ENCODE measurements at regions not wholly inside any gene's neighbourhood (a gene's known extent, or its start where the extent isn't known, plus 50 kb on each side); places are given as distances from the start of the nearest gene placed in this dataset.

DNA sequence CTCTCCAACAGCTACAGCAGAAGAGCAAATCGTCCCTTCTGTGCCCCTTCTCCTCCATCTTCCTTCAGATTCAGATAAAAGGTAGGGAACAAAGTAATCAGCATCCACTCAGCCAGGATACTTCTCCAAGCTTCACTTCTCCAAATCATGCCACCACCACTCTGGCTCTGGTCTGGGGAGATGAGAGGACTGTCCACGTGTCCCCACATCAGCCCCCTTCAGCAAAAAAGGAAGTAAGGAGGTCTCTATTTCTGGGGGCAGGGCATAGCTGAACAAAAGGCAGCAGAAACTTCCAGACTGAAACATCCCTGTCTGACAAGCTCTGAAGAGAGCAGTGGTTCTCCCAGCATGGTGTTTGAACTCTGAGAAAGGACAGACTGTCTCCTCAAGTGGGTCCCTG lies 116.9 kb downstream of the C5orf15 start:
- no peak for FAIRE-seq
- Histone ChIP-seq H3K27ac (ENCODE audit: control insufficient read depth, insufficient read depth, low read length) (no peak overlapping the region), H3K4me3 (ENCODE audit: control insufficient read depth in 2 of 3, extremely low read depth in 1 of 3, insufficient read depth in 2 of 3, low read depth in 1 of 3, low read length in 3 of 3) (no peak overlapping the region), H3K9me1 (ENCODE audit: control insufficient read depth, extremely low read depth, insufficient read depth, low read length) (no peaks in the 10 kb centered on the region), H3K36me3 (ENCODE audit: control insufficient read depth in 2 of 2, extremely low read depth in 1 of 2, insufficient read depth in 2 of 2, low read length in 2 of 2) (no peaks in the 10 kb centered on the region), H3K79me2 (ENCODE audit: control insufficient read depth, insufficient read depth, low read length) (no peaks in the 10 kb centered on the region), H3K4me2 (ENCODE audit: control insufficient read depth, extremely low read depth, insufficient read depth, low read depth, low read length) (no peak overlapping the region), H3K27me3 (ENCODE audit: control insufficient read depth, extremely low read depth, insufficient read depth, low read length) (peaks cover 67% of the 10 kb centered on the region), H3K9ac (ENCODE audit: control insufficient read depth, extremely low read depth, insufficient read depth, low read length) (no peak overlapping the region), H4K20me1 (ENCODE audit: control insufficient read depth, extremely low read depth, insufficient read depth, low read length) (no peaks in the 10 kb centered on the region), H3K4me1 (ENCODE audit: control insufficient read depth, extremely low read depth, insufficient read depth, low read length) (peaks cover 4% of the 10 kb centered on the region), H2AFZ (ENCODE audit: control insufficient read depth, low read length) (no peak overlapping the region), H3K9me3 (ENCODE audit: control insufficient read depth, low read depth, low read length) (no peaks in the 10 kb centered on the region)
- no peak for DNase-seq (ENCODE audit: low read depth, low spot score)
- TF ChIP-seq, protein P1, sequence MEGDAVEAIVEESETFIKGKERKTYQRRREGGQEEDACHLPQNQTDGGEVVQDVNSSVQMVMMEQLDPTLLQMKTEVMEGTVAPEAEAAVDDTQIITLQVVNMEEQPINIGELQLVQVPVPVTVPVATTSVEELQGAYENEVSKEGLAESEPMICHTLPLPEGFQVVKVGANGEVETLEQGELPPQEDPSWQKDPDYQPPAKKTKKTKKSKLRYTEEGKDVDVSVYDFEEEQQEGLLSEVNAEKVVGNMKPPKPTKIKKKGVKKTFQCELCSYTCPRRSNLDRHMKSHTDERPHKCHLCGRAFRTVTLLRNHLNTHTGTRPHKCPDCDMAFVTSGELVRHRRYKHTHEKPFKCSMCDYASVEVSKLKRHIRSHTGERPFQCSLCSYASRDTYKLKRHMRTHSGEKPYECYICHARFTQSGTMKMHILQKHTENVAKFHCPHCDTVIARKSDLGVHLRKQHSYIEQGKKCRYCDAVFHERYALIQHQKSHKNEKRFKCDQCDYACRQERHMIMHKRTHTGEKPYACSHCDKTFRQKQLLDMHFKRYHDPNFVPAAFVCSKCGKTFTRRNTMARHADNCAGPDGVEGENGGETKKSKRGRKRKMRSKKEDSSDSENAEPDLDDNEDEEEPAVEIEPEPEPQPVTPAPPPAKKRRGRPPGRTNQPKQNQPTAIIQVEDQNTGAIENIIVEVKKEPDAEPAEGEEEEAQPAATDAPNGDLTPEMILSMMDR (optimal IDR thresholded peaks at IDR 0.05 in 1 of 3, IDR thresholded peaks at IDR 0.05 in 1 of 3, conservative IDR thresholded peaks at IDR 0.05 in 1 of 3; ENCODE audit: extremely low read depth in 1 of 3, insufficient read depth in 2 of 3, low read length in 3 of 3): no peak
- no peak for TF ChIP-seq EZH2 (IDR thresholded peaks at IDR 0.05; ENCODE audit: low read length)
- dilution Hi-C loops (cut with MboI; ENCODE audit: extremely low pct_ligation_motif_present, low sequenced_read_pairs): no loop called here

DNA sequence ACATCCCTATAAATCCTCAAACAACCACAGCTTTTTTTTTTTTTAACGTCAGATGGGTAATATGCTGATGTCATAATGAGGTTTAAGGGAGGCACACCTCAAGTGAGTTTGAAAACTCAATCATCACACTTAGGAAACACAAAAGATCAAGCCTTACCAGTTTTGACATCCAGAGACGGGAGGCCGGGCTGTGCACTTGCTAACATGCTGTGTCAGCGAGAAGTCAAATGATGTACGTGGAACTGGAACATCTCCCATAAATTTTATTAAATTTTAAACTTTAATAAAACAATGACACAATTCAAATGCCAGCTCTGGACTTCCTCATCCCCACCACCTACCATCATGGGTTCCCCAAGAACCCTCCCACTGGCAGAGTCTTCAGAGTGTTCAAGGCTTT lies 117.6 kb downstream of the C5orf15 start:
- DNase-seq (ENCODE audit: low read depth, low spot score) (no peak), FAIRE-seq (no peak)
- no peak overlapping the region for H3K4me2 ChIP-seq (ENCODE audit: control insufficient read depth, extremely low read depth, insufficient read depth, low read depth, low read length)
- no peak overlapping the region for H3K9ac ChIP-seq (ENCODE audit: control insufficient read depth, extremely low read depth, insufficient read depth, low read length)
- TF ChIP-seq, protein P1 (optimal IDR thresholded peaks at IDR 0.05 in 1 of 3, IDR thresholded peaks at IDR 0.05 in 1 of 3, conservative IDR thresholded peaks at IDR 0.05 in 1 of 3; ENCODE audit: extremely low read depth in 1 of 3, insufficient read depth in 2 of 3, low read length in 3 of 3): no peak
- TF ChIP-seq EZH2 (IDR thresholded peaks at IDR 0.05; ENCODE audit: low read length): no peak
- no peak overlapping the region for H2AFZ ChIP-seq (ENCODE audit: control insufficient read depth, low read length)
- H3K36me3 ChIP-seq (ENCODE audit: control insufficient read depth in 2 of 2, extremely low read depth in 1 of 2, insufficient read depth in 2 of 2, low read length in 2 of 2): no peaks in the 10 kb centered on the region
- peaks cover 4% of the 10 kb centered on the region for H3K4me1 ChIP-seq (ENCODE audit: control insufficient read depth, extremely low read depth, insufficient read depth, low read length)
- no peaks in the 10 kb centered on the region for H4K20me1 ChIP-seq (ENCODE audit: control insufficient read depth, extremely low read depth, insufficient read depth, low read length)
- dilution Hi-C loops (cut with MboI; ENCODE audit: extremely low pct_ligation_motif_present, low sequenced_read_pairs): no loop called here
- no peak overlapping the region for H3K4me3 ChIP-seq (ENCODE audit: control insufficient read depth in 2 of 3, extremely low read depth in 1 of 3, insufficient read depth in 2 of 3, low read depth in 1 of 3, low read length in 3 of 3)
- H3K27me3 ChIP-seq (ENCODE audit: control insufficient read depth, extremely low read depth, insufficient read depth, low read length): peaks cover 67% of the 10 kb centered on the region
- no peaks in the 10 kb centered on the region for H3K9me3 ChIP-seq (ENCODE audit: control insufficient read depth, low read depth, low read length)
- no peak overlapping the region for H3K27ac ChIP-seq (ENCODE audit: control insufficient read depth, insufficient read depth, low read length)
- H3K79me2 ChIP-seq (ENCODE audit: control insufficient read depth, insufficient read depth, low read length): no peaks in the 10 kb centered on the region
- H3K9me1 ChIP-seq (ENCODE audit: control insufficient read depth, extremely low read depth, insufficient read depth, low read length): no peaks in the 10 kb centered on the region
